Activated naive CD8-positive, alpha-beta T cell treated with anti-CD3 and anti-CD28 coated beads for 36 hours (primary cell): ENCODE measurements at regions not wholly inside any gene's neighbourhood (a gene's known extent, or its start where the extent isn't known, plus 50 kb on each side); places are given as distances from the start of the nearest gene placed in this dataset.
"Not testable (repeated sequence)": the region's sequence is repeated elsewhere in the genome, so short reads cannot be mapped to it uniquely, and the experiment has no call there.

Source experiments
- DNase-seq: peaks from one replicate; pipeline ENCODE4 v3.0.0; 2021
- H3K27ac Mint-ChIP-seq: one replicate; pipeline ENCODE4 v1.8.0; 2022; ENCODE audit warnings: mild to moderate bottlenecking, moderate library complexity, mixed read lengths
- H3K27me3 Mint-ChIP-seq: one replicate; pipeline ENCODE4 v1.8.0; 2022; ENCODE audit warnings: mild to moderate bottlenecking, mixed read lengths
- H3K36me3 Mint-ChIP-seq: one replicate; pipeline ENCODE4 v1.8.0; 2021; ENCODE audit warnings: mild to moderate bottlenecking, mixed read lengths
- H3K4me1 Mint-ChIP-seq: one replicate; pipeline ENCODE4 v1.8.0; 2021; ENCODE audit warnings: mixed read lengths
- H3K4me3 Mint-ChIP-seq: one replicate; pipeline ENCODE4 v1.8.0; 2022; ENCODE audit warnings: mild to moderate bottlenecking, moderate library complexity, mixed read lengths
- H3K9me3 Mint-ChIP-seq: one replicate; pipeline ENCODE4 v1.8.0; 2022; ENCODE audit warnings: mixed read lengths

DNA sequence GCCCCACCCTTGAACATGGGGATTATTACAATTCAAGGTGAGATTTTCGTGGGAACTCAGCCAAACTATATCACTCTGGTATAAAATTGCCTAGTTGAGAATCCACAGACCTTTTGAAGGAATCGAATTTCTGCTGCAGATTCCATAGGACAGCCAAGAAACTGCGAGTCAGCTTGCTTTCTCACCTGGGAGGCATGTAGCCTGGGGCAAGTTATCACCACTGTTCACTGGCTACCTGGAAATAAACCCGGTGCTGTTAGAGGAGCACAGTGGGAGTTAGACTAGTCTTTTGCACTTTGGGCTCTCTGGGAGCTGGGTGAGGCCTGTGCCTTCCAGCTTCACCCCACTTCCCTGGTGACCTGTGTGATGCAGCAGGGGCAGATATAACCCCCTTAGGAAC, 1043.5 kb downstream of the TDRD15 start:
- Mint-ChIP-seq H3K27ac (no peak overlapping the region), H3K27me3 (no peaks in the 10 kb centered on the region), H3K36me3 (no peaks in the 10 kb centered on the region), H3K4me1 (no peaks in the 10 kb centered on the region), H3K4me3 (no peak overlapping the region), H3K9me3 (peaks cover 4% of the 10 kb centered on the region)
- no peak for DNase-seq

DNA sequence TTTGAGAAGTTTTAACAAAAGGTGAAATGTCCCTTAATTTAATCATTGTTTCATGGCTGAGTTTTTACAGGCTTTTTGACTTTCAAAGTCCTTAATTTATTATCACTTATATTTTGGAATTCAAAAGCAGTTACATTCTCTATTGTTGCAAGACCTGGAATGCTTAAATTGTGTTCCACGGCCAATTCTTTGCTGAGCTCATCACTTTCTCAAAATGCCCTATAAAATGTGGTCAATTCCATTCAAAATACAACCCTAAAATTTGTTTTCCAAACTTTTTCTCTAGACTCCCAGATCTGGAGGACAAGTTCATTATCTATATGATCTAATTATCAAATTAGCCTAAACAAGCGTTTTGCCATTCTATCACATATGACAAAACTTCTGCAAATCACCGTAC, 1051.2 kb downstream of the TDRD15 start:
- Mint-ChIP-seq H3K9me3 (peaks cover 3% of the 10 kb centered on the region), H3K27ac (no peak overlapping the region), H3K36me3 (no peaks in the 10 kb centered on the region), H3K27me3 (no peaks in the 10 kb centered on the region), H3K4me1 (no peaks in the 10 kb centered on the region), H3K4me3 (no peak overlapping the region)
- no peak for DNase-seq

DNA sequence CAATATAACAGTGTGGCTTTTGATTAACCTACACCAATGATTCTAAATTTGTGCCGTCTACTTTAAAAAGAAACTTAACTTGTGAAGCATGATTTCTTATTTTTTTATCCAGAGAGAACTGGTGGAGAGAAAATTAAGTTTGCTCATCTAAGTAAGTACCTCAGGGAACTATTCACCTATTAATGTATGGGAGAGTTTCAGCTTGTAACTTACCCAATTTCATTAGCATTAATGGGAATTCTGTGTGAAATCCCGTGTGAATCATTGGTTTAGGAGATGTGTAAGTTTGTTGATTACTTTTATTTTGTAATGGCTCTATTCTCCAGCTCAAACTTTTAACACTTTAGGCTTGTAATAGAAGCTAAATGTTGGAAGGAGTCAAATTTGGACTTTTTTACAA, 1061.5 kb downstream of the TDRD15 start:
- H3K27me3 Mint-ChIP-seq: no peaks in the 10 kb centered on the region
- H3K36me3 Mint-ChIP-seq: no peaks in the 10 kb centered on the region
- H3K27ac Mint-ChIP-seq: no peak overlapping the region

DNA sequence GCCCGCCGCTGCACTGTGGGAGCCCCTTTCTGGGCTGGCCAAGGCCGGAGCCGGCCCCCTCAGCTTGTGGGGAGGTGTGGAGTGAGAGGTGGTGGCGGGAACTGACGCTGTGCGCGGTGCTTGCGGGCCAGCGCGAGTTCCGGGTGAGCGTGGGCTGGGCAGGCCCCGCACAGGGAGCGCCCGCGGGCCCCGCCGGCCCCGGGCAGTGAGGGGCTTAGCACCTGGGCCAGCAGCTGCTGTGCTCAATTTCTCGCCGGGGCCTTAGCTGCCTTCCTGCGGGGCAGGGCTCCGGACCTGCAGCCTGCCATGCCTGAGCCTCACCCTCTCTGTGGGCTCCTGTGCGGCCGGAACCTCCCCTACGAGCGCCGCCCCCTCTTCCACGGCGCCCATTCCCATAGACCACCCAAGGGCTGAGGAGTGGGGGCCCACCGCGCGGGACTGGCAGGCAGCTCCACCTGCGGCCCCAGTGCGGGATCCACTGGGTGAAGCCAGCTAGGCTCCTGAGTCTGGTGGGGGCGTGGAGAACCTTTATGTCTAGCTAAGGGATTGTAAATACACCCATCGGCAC, 1062.6 kb downstream of the TDRD15 start:
- H3K4me3 Mint-ChIP-seq, H3K36me3 Mint-ChIP-seq, H3K9me3 Mint-ChIP-seq, H3K27me3 Mint-ChIP-seq, H3K27ac Mint-ChIP-seq, DNase-seq, H3K4me1 Mint-ChIP-seq: not testable (repeated sequence)

More for the DNA sequence above, 1061.5 kb downstream of the TDRD15 start:
- Mint-ChIP-seq H3K4me1 (no peaks in the 10 kb centered on the region), H3K4me3 (no peak overlapping the region), H3K9me3 (peaks cover 4% of the 10 kb centered on the region)
- DNase-seq: no peak

DNA sequence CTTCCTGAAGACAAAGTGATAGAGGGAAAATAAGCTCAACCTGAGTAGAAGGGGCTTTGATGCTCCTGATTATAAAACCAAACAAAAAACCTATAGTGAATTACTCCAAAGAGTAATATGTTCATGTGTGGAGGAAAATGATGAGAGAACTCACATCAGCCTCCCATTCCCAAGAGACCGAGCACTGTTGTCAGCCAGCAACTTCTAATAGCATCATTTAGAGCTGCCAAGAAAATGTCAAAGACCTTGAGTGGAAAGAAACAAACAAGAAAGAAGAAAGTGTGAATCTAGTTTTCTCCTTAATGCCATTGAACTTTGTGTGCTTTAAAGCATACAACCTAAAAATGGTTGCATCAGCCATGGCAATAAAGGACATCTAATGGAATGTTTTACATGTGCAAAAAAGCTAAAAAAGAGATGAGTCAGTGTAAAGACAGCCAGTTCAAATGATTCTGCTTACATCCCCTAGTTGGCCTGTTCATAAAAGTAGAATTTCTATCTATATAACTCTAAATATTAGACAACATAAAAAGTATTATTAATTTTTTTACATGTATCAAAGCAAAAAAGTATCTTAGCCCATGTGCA, 1066.2 kb downstream of the TDRD15 start:
- H3K27ac Mint-ChIP-seq: no peak overlapping the region
- DNase-seq: no peak
- no peaks in the 10 kb centered on the region for H3K27me3 Mint-ChIP-seq
- H3K4me1 Mint-ChIP-seq: no peaks in the 10 kb centered on the region
- no peaks in the 10 kb centered on the region for H3K9me3 Mint-ChIP-seq
- no peaks in the 10 kb centered on the region for H3K36me3 Mint-ChIP-seq
- no peak overlapping the region for H3K4me3 Mint-ChIP-seq

DNA sequence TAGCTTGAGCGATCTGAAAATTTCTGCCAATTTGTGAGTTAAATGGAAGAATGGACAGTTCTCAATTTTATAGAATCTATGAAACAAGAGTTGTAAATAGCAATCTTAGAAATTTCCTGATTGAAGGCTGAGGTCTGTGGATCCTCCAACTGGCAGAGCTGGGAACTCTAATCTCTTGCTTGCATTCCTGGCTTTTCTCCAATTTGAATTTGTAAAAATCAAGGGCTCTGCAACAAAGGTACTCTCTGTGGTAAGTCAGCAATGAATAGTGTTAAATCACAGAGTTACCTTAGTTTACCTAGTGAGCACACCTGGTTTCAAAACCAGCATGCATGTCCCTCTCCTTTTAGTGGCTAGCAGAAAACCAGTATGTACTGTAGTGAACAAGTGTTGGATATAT, 1070.5 kb downstream of the TDRD15 start:
- no peaks in the 10 kb centered on the region for H3K9me3 Mint-ChIP-seq
- no peaks in the 10 kb centered on the region for H3K36me3 Mint-ChIP-seq
- H3K27me3 Mint-ChIP-seq: no peaks in the 10 kb centered on the region
- no peak overlapping the region for H3K27ac Mint-ChIP-seq
- no peak for DNase-seq
- no peaks in the 10 kb centered on the region for H3K4me1 Mint-ChIP-seq
- no peak overlapping the region for H3K4me3 Mint-ChIP-seq

DNA sequence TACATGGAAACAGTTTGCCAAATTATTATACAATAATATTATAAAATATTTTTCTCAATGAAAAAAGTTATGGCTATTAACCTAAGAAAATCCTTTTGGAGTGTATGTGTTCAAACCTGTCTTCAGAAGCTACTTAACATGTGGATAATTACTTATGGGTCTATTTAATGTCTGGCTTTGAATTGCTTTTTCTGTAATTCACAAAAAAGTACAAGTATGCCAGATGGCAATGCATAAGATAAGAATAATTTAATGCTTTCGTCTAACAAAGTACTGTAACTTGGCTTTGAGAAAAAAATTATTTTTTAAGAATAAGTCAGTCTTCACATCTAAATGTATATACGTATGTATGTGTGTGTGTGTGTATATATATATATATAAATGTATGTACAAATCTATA, 1073.0 kb downstream of the TDRD15 start:
- Mint-ChIP-seq H3K27ac (no peak overlapping the region), H3K4me3 (no peak overlapping the region), H3K27me3 (no peaks in the 10 kb centered on the region), H3K4me1 (no peaks in the 10 kb centered on the region), H3K36me3 (no peaks in the 10 kb centered on the region), H3K9me3 (peaks cover 3% of the 10 kb centered on the region)
- no peak for DNase-seq

DNA sequence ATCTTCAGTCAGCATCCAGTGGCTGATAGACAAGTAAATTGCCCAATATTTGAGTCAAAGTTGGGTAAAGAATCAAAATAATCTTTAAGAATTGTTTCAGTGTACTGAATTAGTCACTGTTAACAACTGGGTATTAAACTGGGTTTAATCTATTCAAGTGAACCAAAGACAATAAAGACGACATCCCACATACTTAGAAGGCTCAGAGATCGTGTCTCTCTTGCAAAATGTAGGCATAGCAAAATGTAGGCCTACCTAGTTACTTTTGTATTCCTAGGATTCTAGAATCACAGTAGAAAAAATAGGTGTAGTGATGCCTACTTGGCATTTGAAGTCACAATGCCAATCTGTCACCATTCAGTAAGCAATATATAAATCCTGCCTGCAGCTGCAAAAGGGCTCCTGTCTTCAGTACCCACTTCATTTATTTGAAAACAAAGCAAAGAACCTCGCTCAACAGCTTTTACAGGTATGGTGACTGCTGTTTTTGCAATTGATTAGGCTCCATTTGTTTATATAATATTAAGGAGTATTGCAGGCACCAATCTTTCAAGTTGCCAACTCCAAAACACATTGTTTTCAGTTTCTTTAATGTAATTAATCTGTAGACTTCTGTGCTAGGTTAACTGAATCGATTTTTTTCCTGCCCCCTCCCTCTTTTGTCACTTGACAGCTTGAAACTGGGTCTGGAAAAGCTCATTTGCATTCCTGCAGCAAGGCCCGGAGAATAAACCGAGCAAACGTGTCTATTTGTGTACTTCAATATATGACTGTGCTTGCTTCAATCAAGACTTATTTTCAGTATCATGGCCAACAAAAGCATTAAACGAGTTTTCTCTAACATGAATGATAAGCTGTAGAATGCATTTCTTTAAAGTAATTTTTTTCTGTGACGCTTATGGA, 1074.9 kb downstream of the TDRD15 start:
- no peaks in the 10 kb centered on the region for H3K4me1 Mint-ChIP-seq
- H3K4me3 Mint-ChIP-seq: no peak overlapping the region
- no peak for DNase-seq
- no peak overlapping the region for H3K27ac Mint-ChIP-seq
- peaks cover 3% of the 10 kb centered on the region for H3K9me3 Mint-ChIP-seq
- H3K27me3 Mint-ChIP-seq: no peaks in the 10 kb centered on the region
- no peaks in the 10 kb centered on the region for H3K36me3 Mint-ChIP-seq

DNA sequence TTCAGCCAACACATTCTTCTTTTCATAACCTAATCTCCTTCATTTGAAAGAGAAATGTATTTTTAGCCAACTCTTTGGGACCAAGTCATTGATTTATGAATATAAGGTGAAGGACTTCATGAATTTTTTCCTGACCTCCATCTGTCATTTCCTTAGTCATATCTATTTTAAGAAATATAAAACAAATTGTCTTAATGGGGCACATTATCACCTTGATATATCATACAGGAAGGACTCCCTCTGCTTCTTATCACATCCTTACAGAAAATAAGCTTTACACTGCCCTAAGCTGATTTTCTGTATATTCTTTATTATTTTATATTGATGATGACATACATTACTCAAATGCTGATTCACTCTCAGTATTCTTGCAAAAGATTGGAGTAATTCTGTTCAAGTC, 1076.2 kb downstream of the TDRD15 start:
- no peak overlapping the region for H3K4me3 Mint-ChIP-seq
- no peaks in the 10 kb centered on the region for H3K36me3 Mint-ChIP-seq
- H3K9me3 Mint-ChIP-seq: peaks cover 3% of the 10 kb centered on the region
- no peaks in the 10 kb centered on the region for H3K27me3 Mint-ChIP-seq
- DNase-seq: no peak
- no peak overlapping the region for H3K27ac Mint-ChIP-seq
- no peaks in the 10 kb centered on the region for H3K4me1 Mint-ChIP-seq

DNA sequence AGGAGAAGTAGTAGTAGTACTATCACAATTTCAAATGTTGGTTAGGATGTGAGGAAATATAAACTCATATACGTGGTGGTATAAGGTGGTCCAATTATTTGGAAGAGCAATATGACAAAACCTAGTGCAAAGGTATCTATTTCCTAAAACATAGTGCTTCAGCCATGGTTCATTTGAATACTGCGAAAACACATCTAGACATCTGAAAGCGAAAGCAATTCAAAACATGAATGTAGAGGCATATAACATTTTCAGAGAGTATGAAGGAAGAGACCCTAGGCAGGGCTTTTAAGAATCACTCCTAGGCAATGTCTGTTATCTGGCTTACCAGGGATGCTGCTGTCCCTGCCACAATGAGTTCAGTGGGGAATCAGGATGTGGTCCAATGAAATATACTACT, 1085.8 kb downstream of the TDRD15 start:
- Mint-ChIP-seq H3K9me3 (peaks cover 8% of the 10 kb centered on the region), H3K36me3 (no peaks in the 10 kb centered on the region), H3K4me1 (no peaks in the 10 kb centered on the region), H3K27me3 (no peaks in the 10 kb centered on the region), H3K27ac (no peak overlapping the region), H3K4me3 (no peak overlapping the region)
- DNase-seq: no peak

DNA sequence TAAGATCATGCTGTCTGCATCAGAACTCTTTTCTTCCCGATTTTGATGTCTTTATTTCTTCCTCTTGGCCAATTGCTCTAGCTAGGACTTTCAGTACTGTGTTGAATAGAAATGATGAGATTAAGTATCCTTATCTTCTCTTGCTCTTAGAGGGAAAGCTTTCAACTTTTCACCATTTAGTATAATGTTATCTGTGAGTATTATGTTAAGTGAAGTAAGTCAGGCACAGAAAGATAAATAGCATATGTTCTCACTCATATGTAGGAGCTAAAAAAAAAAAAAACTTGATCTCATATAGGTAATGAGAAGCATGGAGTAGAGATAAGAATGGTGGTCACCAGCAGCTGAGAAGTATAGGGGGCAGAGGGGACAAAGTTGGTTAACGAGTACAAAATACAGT, 1089.5 kb downstream of the TDRD15 start:
- DNase-seq: no peak
- Mint-ChIP-seq H3K9me3 (peaks cover 8% of the 10 kb centered on the region), H3K27me3 (no peaks in the 10 kb centered on the region), H3K4me1 (no peaks in the 10 kb centered on the region), H3K4me3 (no peak overlapping the region), H3K36me3 (no peaks in the 10 kb centered on the region), H3K27ac (no peak overlapping the region)

DNA sequence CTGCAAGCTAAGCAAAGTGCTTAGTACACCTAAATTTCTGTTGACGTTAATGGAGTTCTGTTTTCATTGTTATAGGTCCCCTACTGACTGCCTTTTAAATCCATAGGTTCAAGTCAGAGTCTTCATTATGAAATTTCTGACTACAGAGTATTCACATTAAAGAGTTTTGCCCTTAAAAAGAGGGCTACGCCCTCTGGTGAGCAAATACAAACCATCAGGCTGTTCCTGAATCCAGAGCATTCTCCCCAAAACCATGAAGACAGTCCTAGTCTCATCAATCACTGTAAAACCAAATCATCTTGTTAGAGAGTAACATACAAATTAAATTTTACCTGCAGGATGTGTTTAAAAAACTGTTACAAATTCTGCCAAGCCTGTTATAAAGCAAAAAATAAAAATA, 1091.7 kb downstream of the TDRD15 start:
- H3K36me3 Mint-ChIP-seq: no peaks in the 10 kb centered on the region
- no peak for DNase-seq
- no peak overlapping the region for H3K4me3 Mint-ChIP-seq
- H3K27ac Mint-ChIP-seq: no peak overlapping the region
- peaks cover 10% of the 10 kb centered on the region for H3K9me3 Mint-ChIP-seq
- H3K27me3 Mint-ChIP-seq: no peaks in the 10 kb centered on the region
- H3K4me1 Mint-ChIP-seq: no peaks in the 10 kb centered on the region

DNA sequence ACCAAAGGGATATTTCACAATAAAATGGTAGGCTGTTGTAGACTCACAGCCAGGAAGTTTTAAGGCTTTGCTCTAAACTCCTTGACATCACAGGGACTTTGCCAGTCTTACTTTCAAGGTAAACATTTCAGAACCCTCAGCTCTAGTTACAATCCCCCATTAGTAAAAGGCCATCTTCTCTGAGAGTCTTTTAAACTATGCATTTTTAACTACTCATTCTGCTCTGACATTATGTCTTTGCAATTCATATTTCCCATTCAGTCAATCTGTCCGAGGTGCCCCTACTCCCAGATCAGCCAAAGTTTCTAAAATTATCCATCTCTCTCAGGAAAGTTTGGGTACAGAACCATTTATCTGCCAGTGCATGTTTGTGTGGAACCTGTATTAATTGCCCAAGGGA, 1094.1 kb downstream of the TDRD15 start:
- H3K36me3 Mint-ChIP-seq: no peaks in the 10 kb centered on the region
- no peak overlapping the region for H3K27ac Mint-ChIP-seq
- no peaks in the 10 kb centered on the region for H3K4me1 Mint-ChIP-seq
- DNase-seq: no peak
- H3K27me3 Mint-ChIP-seq: no peaks in the 10 kb centered on the region
- H3K9me3 Mint-ChIP-seq: peaks cover 13% of the 10 kb centered on the region
- H3K4me3 Mint-ChIP-seq: no peak overlapping the region

DNA sequence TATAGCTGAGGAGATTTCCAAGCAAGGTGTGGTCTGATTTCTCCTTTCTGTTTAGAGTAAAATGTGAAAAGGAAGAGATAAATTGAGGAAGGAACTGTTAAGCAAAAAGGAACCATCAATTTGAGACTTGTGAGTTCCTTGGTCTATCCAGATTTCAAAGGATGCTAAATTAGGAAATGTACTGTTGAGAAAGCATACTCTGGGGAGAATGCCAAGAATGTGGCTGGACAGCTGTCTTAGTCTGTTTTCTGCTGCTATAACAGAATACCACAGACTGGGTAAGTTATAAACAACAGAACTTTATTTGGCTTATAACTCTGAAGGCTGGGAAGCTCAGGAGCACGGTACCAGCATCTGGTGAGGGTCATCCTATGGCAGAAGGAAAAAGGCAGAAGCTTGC, 1097.2 kb downstream of the TDRD15 start:
- DNase-seq: no peak
- H3K9me3 Mint-ChIP-seq: peaks cover 13% of the 10 kb centered on the region
- H3K27ac Mint-ChIP-seq: no peak overlapping the region
- no peaks in the 10 kb centered on the region for H3K4me1 Mint-ChIP-seq
- H3K36me3 Mint-ChIP-seq: no peaks in the 10 kb centered on the region
- H3K27me3 Mint-ChIP-seq: no peaks in the 10 kb centered on the region
- H3K4me3 Mint-ChIP-seq: no peak overlapping the region

DNA sequence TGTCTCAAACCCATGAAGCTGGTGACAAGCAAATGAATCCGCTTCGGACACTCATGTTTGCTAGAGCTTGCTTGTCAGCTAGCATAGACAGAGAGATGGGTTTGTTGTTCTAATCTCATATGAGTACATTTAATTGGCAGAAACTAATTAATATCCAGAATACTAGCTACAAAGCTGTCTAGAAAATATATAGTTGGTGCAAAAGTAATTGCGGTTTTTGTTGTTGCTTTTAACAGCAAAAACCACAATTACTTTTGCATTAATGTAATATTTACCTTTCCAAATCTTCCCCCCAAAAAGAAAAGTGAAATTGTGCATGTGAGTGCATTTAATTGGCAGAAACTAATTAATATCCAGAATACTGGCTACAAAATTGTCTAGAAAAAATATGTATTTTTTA, 1115.2 kb downstream of the TDRD15 start:
- H3K36me3 Mint-ChIP-seq: no peaks in the 10 kb centered on the region
- no peaks in the 10 kb centered on the region for H3K27me3 Mint-ChIP-seq
- no peak overlapping the region for H3K27ac Mint-ChIP-seq
- no peak for DNase-seq
- no peak overlapping the region for H3K4me3 Mint-ChIP-seq
- peaks cover 7% of the 10 kb centered on the region for H3K9me3 Mint-ChIP-seq
- H3K4me1 Mint-ChIP-seq: no peaks in the 10 kb centered on the region

DNA sequence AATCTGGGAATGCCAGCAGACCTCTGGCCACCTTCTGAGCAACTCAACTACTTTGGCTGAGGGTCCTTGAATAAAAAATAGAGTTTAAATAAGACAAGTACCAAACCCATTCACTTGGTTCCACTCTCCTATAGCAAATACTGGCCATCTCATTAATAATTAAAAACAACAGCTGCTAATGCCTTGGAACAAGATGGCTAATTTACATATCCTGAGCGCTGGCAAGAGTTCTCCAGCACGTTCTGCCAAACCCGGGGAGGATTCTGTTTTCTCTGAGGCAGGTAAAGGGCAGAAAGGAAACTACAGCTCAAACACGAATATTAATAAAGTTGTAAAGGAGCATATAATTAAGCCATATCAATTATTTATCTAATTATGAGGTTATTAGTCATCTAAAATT, 1123.7 kb downstream of the TDRD15 start:
- Mint-ChIP-seq H3K27ac (no peak overlapping the region), H3K9me3 (peaks cover 5% of the 10 kb centered on the region), H3K4me3 (no peak overlapping the region), H3K36me3 (no peaks in the 10 kb centered on the region), H3K4me1 (no peaks in the 10 kb centered on the region), H3K27me3 (no peaks in the 10 kb centered on the region)
- no peak for DNase-seq
